Prostate gland (tissue), 2 donors: ENCODE measurements at regions not wholly inside any gene's neighbourhood (a gene's known extent, or its start where the extent isn't known, plus 50 kb on each side); places are given as distances from the start of the nearest gene placed in this dataset.

Source experiments
- CTCF ChIP-seq, 4 experiments: fragments of 200-600 bp in 2 of 4; fragments of 450-650 bp in 2 of 4; sonication (generic) in 2 of 4; IDR thresholded peaks; 1 replicate in 3 of 4; 2 replicates in 1 of 4; pipeline ENCODE4 v1.5.1; 2016 to 2019; ENCODE audit warnings: antibody characterized with exemption in 4 of 4, mild to moderate bottlenecking in 2 of 4, moderate library complexity in 2 of 4
- POLR2AphosphoS5 ChIP-seq: sonication (generic); formaldehyde crosslinking; IDR thresholded peaks from one replicate; pipeline ENCODE4 v1.6.1; 2017; ENCODE audit warnings: antibody characterized with exemption

GRCh38 chr2:19114754-19115231 is 243.6 kb downstream of the OSR1 start:
- TF ChIP-seq CTCF (IDR thresholded peaks at IDR 0.05) (no peak), POLR2AphosphoS5 (no peak)
